COLO668 (cell line): ENCODE measurements at regions not wholly inside any gene's neighbourhood (a gene's known extent, or its start where the extent isn't known, plus 50 kb on each side); places are given as distances from the start of the nearest gene placed in this dataset.

ENCODE experiments used
- DNase-seq: peaks from one replicate; lab custom pipeline; 2025; ENCODE audit not compliant: unreplicated experiment; lab: John Stamatoyannopoulos, UW

DNA sequence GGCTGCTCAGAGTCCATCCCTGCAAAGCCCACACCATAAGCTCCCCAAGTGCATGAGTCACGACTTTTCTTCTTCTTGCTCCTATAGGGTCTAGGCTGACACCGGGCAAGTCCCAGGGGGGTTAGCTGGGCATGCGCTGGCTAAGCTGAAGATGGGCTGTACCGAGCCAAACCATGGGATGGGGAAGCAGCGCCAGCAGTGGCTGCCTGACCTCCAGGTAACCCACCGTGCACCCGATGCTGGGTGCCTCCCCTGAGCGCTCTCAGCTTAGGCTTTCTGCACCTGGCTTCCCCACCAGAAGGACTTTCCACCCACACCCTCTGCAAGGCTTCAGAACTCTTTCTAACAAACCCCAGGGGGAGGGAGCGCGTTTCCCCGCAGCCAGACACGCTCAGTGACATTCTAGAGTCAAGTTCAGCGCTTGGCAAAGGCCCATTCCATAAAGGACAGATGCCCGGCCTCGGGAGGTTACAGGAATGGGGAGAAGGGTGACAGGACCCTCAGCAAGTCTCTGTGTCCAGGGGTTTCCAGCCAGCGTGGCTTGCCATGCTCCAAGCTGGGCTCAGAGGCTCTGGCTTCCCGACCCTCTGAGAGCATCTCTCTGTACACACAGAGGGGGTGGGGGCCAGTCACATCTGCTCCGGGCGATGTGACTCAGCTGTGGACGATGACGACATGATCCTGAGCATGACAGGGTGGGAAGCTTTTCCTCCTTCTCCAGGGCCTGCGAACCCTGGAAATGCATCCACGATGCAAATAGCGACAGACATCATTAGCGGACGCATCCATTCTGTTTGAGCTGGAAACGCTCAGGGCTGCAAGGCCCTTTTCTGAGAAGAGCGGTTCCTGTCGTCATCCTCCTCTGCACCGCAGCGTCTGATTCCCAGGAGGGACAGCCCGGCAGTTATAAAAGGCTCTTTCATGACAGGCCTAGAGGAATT, 107.8 kb downstream of the SIK1 start:
- DNase-seq: peak; percentile 87

DNA sequence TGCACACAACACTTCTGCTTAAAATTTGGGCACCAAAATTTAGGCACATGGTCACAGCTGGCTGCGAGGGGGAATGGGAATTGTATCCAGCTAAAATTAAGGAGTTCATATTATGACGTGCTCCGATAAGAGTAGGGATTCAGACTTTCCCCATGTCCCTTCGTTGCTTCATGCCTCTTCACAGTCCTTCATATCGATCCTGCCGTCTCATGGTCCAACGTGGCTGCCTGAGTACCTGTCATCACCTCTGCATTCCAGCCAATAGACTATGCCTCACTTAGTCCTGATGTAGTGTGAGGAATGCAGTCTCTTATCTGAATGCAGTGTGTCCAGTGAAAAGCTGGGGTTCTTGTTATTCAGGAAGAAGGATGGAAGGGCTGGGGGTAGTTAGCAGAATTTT, 108.6 kb downstream of the SIK1 start:
- DNase-seq: no peak

DNA sequence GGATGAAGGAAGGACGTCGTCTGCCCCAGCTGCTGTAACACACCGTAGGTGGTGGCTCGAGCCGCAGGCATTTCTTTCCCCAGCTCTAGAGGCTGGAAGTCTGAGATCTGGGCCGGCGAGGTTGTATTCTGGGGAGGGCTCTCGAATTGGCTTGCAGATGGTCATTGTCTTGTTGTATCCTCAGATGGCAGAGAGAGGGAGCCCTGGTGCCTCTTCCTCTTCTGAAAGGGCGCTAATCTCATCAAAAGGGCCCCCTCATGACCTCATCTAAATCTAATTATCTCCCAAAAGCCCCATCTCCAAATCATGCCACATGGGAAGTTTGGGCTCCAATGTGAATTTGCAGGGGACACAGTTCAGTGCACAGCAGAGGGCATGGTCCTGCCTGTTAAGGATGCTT, 109.0 kb downstream of the SIK1 start:
- no peak for DNase-seq

DNA sequence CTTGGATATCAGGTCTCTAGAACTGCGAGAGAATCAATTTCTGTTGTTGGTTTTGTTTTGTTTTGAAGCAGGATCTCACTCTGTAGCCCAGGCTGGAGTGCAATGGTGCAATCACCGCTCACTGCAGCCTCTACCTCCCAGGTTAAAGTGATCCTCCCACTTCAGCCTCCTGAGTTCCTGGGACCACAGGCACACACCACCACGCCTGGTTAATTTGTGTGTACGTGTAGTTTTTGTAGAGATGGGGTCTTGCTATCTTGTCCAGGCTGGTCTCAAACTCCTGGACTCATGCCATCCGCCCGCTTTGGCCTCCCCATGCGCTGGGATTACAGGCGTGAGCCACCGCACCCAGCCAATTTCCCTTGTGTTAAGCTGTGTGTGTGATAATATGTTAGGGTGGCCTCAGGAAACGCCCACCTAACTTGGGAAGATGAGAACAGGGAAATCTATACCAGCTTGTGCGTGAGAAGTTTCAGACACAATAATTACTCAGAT, 109.6 kb downstream of the SIK1 start:
- DNase-seq: no peak

DNA sequence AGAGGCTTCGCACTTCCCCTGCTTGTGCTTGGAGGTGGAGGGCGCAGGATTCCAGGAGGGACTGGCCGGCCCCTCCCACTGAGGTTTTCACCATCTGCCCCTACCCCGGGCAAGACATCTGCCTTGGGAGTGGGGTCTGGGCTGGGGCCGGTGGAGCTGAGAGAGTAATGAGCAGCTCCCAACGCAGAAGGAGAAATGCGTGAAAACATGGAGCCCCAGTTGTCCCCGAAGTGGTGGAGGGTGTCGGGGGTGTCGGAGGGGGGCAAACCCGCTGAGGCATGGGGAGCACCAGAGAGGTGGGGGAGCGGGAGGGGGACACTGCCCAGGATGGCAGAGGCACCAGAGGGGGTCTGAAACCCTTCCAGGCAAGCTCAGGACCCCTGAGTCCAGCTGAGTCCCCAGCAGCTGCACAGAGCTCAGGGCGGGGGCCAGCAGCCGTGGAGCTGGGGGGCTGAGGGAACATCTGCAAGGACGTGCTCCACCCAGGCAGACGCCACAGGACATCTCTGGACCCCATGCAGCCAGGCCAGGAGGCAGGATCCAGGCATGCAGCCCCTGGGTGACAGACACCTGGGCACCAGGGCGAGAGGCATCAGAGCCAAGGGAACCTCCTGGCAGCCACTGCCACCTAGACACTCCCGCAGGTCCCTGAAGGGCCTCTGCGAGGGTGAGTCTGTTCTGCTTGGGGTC, 110.6 kb downstream of the SIK1 start:
- no peak for DNase-seq

DNA sequence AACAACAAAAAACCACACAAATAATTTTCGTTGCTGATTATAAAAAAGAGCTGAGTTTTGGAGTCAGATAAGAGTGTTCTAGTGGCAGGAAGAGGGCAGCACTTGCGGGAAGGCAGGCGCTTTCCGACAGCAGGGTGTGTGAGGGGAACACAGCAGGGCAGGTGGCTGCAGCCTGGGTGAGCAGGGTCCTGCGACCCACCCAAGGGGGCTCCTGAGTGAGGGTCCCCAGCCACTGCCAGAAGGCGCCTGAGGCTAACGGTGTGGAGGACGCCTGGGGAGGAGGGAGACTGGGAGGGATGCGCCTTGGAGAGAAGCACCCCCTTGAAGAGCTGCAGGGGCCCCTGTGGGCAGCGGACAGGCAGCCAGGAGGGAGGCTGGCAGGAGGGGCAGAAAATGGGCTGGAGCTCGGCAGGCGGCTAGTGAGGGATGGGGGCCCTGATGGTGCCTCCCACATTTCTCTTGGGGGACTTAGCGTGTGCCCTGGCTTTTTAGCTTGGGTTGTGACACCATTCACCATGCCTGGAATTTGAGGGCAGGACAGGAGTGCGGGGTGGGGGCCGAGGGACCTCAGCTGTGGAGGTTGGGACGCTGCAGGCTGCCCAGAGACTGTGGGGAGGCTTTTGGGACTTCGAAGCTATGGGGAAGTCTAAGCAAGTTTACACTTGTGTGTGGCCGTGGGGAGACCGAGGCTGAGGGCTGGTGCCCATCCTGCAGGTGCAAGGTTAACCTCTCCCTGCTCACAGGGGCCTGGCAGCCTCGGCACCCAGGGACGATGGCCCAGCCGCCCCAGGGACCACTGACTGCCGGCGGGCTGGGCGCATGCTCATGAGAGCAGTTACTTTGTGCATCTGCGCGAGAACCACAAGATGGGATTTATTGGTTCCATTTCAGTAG, 111.4 kb downstream of the SIK1 start:
- no peak for DNase-seq

DNA sequence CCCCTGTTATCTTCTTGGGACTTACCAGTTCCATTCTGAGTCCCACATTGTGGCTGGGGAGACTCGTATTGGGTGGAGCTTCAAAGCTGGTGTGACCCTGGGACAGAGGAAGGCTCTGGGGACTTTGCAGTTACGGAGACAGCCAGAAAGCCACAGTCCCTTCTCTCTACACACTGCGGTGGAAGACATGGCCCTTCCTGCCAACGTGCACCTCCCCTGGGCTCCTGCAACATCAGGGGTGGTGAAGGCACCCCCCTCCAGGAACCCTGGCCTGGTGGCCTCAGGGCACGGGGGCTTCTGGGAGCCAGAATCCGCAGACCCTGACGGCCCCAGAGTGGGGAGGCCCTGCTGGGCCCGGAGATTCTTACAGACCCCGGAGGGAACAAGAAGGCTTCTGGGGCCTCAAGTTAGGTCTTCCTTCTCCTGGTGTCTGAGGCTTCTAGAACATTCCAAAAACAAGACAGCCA, 113.0 kb downstream of the SIK1 start:
- DNase-seq: no peak

DNA sequence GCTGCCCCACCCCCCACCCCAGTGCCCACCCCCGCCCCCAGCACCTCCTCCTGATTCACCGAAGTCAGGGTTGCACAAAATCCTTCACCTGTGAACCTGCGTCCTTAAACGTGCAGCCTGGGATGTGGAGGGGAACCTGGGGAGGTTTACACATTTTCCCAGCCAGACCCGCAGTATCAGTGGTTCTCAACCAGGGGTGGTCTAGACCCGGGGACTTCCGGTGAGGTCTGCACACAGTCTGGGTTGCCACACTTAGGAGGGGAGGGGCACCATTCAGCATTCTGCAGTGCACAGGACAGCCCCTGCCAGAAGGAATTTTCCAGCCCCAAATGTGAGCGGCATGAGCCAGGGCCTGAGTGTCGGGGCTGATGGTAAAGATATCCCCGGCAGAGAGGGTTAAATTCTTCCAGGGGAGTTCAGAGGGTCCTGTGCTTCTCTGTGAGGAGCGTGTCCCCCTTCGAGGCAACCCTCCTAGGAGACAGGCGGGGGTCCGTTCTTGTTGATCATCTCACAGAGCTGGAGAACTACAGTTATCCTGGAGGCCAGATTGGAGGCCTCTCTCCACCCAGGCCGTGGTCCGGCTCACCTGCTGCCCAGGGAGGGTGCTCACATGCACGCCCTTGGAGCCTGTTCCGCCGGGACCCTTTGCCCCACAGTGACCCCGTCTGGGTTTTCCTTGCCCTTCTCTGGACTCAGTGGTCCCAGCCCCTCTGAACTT, 113.6 kb downstream of the SIK1 start:
- no peak for DNase-seq

DNA sequence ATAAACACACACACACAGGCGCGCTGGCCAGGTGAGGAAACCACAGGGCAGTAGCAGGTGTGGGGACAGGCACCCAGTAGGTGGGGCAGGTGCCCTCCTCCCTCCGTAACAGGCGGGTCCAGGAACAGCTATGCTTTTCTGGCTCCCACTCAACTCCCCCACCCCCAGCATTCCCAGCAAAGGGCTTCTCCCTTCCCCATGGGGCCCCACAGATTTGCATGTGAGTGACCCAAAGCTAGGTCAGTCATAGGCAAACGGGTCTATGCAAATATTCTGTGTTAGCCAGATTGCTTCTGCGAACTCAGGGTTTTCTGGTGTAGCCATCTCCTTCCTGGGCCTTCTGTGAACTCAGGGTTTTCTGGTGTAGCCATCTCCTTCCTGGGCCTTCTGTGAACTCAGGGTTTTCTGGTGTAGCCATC, 114.2 kb downstream of the SIK1 start:
- peak; percentile 96 for DNase-seq

DNA sequence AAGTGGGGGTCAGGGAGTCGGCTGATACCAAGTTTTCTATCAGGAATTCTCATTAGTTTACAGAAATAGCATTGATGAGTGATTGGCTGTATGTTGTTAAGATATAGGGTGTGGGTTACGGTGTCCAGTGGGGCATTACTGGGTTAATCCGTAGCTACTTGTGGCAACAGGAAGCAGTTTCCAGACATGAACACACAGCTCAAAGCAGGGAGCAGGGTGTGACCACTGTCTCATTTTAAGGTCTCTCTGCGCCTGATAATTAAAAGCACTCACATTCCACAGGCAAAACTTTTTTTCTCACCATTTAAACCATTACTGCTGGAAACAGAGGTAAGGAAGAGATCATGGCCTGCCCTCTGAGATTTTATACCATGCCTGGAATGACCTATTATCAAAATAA, 114.9 kb downstream of the SIK1 start:
- peak; percentile 42 for DNase-seq

DNA sequence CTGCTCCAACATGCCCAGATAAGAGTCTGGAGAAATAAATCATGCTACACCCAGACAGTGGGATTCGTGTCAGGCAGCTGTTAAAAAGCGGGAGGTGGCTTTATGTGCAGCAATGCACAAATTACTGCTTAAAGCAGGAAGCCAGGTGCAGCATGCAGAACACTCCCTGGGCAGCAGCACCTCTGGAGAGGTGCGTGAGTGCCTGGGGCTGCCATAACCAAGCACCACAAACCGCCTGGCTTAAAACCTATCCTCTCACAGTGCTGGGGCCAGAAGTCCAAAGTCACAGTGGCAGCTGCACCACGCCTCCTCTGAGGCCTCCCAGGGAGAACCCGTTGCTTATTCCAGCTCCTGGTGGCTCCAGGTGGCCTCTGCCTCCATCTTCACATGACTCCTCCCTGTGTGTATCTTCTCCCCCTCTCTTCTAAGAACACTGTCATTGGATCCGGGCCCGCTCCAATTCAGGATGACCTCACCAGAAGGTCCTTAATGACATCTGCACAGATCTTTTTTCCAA, 115.6 kb downstream of the SIK1 start:
- peak; percentile 95 for DNase-seq

DNA sequence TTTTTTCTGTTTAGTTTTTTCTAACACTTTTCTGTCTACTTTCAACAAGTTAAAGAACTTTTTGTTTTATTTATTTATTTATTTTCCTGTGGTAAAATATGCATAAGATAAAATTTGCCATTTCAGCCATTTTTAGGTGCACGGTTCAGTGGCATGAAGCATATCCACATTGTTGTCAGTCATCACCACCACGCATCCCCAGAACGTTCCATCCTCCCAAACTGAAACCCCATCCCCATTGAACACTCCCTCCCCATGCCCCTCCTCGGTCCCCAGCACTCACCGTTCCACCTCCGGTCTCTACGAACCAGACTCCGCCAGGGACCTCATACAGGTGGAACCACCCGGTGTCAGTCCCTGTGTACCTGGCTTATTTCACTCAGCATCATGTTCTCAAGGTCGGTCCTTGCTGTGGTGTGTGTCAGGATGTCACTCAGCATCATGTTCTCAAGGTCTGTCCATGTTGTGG, 118.1 kb downstream of the SIK1 start:
- DNase-seq: no peak

DNA sequence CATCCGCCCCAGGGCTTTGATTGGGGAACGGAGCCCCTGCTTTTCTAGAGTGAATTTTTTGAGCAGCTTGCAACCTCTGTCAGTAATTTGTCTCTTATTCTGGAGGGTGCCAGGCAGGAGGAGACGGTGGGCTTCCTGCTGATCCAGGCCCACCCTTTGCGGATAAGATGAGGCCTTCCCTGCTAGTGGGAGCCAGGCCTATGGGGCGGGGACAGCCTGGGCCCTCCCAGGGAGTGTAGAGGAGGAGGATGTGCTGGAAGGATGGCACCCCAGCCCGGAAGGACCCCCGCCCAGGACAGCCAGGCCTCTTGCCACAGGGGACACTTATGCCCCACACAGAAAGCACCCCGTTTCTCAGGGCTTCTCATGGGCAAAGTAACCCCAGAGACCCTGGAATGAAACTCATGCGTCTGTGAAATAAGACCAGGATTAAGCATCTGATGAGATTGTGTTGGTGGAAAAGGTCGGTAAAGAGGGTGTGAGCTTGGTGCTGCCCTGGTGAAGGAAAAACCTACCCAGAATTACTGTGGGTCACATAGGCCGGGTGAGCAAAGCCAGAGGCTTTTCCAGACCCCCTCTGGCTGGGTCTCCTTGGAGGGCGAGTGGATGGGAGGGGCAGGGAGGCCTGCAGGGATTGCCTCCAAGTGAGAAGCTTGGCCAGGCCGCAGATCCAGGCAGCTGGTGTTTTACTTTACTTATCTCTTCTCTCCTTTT, 118.7 kb downstream of the SIK1 start:
- DNase-seq: no peak

DNA sequence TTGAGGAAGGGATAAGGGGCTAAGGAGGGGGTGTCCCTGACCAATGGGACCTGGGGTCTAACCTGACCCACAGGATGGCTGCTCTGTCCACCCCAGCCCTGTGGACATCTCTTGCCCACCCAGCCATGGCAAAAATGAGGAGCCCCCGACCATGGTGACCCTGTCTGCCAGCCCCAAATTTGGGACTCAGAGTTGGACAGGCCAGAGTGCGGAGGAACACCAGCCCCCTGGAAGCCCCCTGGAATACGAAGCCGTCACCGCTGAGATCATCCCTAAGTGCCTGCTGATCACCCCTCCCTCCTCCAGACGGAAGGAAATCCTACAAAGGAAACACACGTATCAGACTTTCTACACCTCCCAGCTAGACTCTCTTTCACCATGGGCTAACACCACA, 119.3 kb downstream of the SIK1 start:
- DNase-seq: no peak

DNA sequence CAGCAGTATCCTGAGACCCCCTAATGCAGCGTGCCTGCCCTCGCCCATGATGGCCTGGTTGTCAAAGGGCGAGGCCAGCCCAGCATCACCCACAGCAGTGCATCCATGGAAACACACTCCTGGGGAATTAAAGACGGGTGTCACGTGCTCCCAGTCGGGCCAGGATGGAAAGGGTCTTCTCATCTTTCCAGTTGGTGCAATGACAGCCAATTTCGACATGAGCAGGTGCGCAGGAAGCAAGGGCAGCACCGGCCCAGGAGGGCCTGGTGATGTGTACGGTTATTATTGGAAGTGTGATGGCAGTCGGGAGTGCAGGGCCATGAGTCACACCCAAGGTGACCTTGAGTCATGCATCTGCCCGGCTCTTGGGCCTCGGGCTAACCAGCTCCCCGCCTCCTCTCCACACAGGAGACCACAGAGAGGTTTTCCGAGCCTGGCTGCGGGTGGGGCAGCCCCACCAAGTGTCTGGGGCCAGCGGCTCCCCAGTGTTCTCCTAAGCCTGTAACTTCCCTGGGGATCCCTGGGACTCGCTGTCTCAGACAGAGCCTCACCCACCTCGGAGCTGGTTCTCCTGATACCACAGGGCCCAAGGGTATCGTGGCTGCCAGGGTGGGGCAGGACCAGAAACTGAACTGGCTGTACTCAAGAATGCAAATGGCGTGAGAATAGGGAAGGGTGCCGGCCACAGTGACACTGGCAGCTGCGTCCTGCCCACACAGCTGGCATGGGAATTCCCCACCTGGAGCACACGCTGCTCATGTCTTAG, 119.8 kb downstream of the SIK1 start:
- peak; percentile 96 for DNase-seq

DNA sequence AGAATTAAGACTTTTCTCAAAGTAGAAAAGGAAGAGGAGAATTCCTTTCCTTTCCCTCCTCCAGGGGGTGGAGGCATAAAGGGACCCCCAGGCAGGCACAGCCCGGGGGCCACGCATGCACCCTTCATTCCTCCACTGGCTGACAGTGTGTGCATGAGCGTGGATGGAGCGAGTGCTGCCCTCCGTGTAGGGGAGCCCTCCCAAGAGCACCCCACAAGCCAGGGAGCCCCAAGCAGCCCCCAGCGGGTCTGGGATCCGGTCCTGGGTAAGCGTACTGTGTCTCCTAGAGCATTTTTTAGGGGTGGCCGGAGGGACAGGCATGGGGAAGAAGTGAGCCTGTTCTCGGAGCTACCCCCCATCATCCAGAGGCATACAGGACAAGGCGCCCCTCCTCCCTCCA, 120.5 kb downstream of the SIK1 start:
- DNase-seq: no peak

DNA sequence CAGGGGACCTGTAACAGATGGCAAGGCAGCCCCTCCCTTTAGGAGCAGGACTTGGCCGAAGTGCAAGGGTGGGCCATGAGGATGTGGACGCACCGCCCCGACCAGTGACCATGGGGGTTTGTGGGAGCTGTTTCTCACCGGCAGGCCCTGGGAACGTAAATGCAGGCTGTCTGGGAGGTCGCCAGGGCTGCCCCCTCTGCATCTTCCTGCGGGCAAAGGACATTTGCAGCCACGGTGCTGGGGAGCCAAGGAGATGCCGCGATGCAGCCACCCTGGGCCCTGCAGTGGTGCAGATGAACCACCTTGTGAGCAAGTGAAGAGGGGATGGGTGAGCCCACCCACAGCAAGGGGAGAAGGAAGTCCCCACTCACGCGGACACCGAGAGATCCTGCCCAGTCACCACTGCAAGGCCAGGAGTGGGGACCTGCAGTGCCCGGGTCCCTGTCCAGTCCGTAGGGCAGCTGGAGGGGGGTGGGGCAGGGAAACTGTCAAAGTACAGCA, 121.1 kb downstream of the SIK1 start:
- no peak for DNase-seq

DNA sequence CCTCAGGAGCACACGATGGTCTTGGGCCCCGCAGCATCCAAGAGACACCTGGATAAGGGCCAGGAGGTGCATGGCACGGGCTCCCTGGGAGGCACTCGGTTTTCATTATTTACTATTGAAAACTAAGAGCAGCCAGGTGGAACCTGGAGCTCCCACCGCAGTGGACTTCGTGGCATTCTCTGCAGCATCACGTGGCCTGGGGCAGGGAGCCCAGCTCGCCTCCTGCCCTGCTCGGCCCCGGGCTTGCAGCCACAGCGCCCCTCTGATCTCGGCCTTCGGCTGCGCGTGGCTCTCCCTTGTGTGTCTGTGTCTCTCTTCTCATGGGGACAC, 121.6 kb downstream of the SIK1 start:
- DNase-seq: peak; percentile 64
